Skeletal muscle tissue (tissue), 3 donors: ENCODE measurements at regions not wholly inside any gene's neighbourhood (a gene's known extent, or its start where the extent isn't known, plus 50 kb on each side); places are given as distances from the start of the nearest gene placed in this dataset.

Source experiments
- H3K27ac ChIP-seq: one replicate; pipeline ENCODE4 v1.7.0; 2013; ENCODE audit warnings: mild to moderate bottlenecking, low read depth, low read length, inconsistent platforms
- H3K27me3 ChIP-seq, 3 donors: one replicate each; pipeline ENCODE4 v1.7.0; 2013; ENCODE audit warnings: low read length in 3 of 3; ENCODE audit not compliant: control insufficient read depth in 3 of 3, insufficient read depth in 3 of 3
- H3K36me3 ChIP-seq, 3 donors: one replicate each; pipeline ENCODE4 v1.7.0; 2013; ENCODE audit warnings: low read length in 3 of 3; ENCODE audit not compliant: control insufficient read depth in 3 of 3, insufficient read depth in 3 of 3
- H3K4me1 ChIP-seq, 3 donors: one replicate each; pipeline ENCODE4 v1.7.0; 2013; ENCODE audit warnings: low read length in 3 of 3, mild to moderate bottlenecking in 3 of 3; ENCODE audit not compliant: control insufficient read depth in 3 of 3, insufficient read depth in 3 of 3
- H3K4me3 ChIP-seq, 3 donors: one replicate each; pipeline ENCODE4 v1.7.0; 2013; ENCODE audit warnings: low read length in 3 of 3
- H3K9ac ChIP-seq, 3 donors: one replicate each; pipeline ENCODE4 v1.7.0; 2013; ENCODE audit warnings: low read length in 3 of 3, mild to moderate bottlenecking in 3 of 3, moderate library complexity in 2 of 3, low read depth in 1 of 3
- H3K9me3 ChIP-seq, 3 donors: one replicate each; pipeline ENCODE4 v1.7.0; 2013; ENCODE audit warnings: low read length in 3 of 3; ENCODE audit not compliant: control insufficient read depth in 3 of 3
- donor health status: Osteomylitis.

- Histone ChIP-seq H3K36me3 (no peaks in the 10 kb centered on the region), H3K4me1 (no peaks in the 10 kb centered on the region), H3K9ac (no peak overlapping the region), H3K4me3 (no peak overlapping the region), H3K27me3 (peaks cover 10 to 22% (median 15%) of the 10 kb centered on the region in 3 donors), H3K27ac (no peak overlapping the region), H3K9me3 (no peaks in the 10 kb centered on the region)
These were observed 177.1 kb upstream of the COPS8 start for GRCh38 chr2:236908439-236909192.

- no peak overlapping the region for H3K27ac ChIP-seq
- H3K4me3 ChIP-seq: no peak overlapping the region
- no peak overlapping the region for H3K9ac ChIP-seq
- H3K4me1 ChIP-seq: no peaks in the 10 kb centered on the region
- no peaks in the 10 kb centered on the region for H3K36me3 ChIP-seq
- peaks cover 10 to 18% (median 15%) of the 10 kb centered on the region in 3 donors for H3K27me3 ChIP-seq
- H3K9me3 ChIP-seq: no peaks in the 10 kb centered on the region
These were observed 176.5 kb upstream of the COPS8 start for GRCh38 chr2:236909193-236909504.

GRCh38 chr2:236909802-236910201, 175.9 kb upstream of the COPS8 start:
- Histone ChIP-seq H3K36me3 (no peaks in the 10 kb centered on the region), H3K9ac (no peak overlapping the region), H3K9me3 (no peaks in the 10 kb centered on the region)

GRCh38 chr2:236910781-236911495, 174.8 kb upstream of the COPS8 start:
- Histone ChIP-seq H3K9me3 (no peaks in the 10 kb centered on the region), H3K4me3 (no peak overlapping the region), H3K27me3 (peaks cover 4 to 14% (median 11%) of the 10 kb centered on the region in 3 donors), H3K4me1 (peaks cover 0 to 3% (median 0%) of the 10 kb centered on the region in 3 donors), H3K9ac (no peak overlapping the region), H3K27ac (no peak overlapping the region), H3K36me3 (no peaks in the 10 kb centered on the region)

More at GRCh38 chr2:236909802-236910201, 175.9 kb upstream of the COPS8 start:
- Histone ChIP-seq H3K4me3 (no peak overlapping the region), H3K4me1 (peaks cover 0 to 1% (median 0%) of the 10 kb centered on the region in 3 donors), H3K27ac (no peak overlapping the region), H3K27me3 (peaks cover 4 to 18% (median 12%) of the 10 kb centered on the region in 3 donors)

GRCh38 chr2:236912326-236913120, 173.2 kb upstream of the COPS8 start:
- no peaks in the 10 kb centered on the region for H3K36me3 ChIP-seq

GRCh38 chr2:236915186-236915585, 170.5 kb upstream of the COPS8 start:
- Histone ChIP-seq H3K27me3 (peaks cover 0 to 2% (median 0%) of the 10 kb centered on the region in 3 donors), H3K9ac (no peak overlapping the region), H3K27ac (no peak overlapping the region), H3K4me3 (no peak overlapping the region), H3K4me1 (peaks cover 0 to 3% (median 0%) of the 10 kb centered on the region in 3 donors), H3K9me3 (no peaks in the 10 kb centered on the region), H3K36me3 (no peaks in the 10 kb centered on the region)

More at GRCh38 chr2:236912326-236913120, 173.2 kb upstream of the COPS8 start:
- Histone ChIP-seq H3K4me1 (peaks cover 0 to 3% (median 0%) of the 10 kb centered on the region in 3 donors), H3K27me3 (peaks cover 4 to 11% (median 10%) of the 10 kb centered on the region in 3 donors), H3K9me3 (no peaks in the 10 kb centered on the region), H3K27ac (no peak overlapping the region), H3K4me3 (no peak overlapping the region), H3K9ac (no peak overlapping the region)

- peaks cover 0 to 2% (median 0%) of the 10 kb centered on the region in 3 donors for H3K27me3 ChIP-seq
- H3K36me3 ChIP-seq: no peaks in the 10 kb centered on the region
- H3K9ac ChIP-seq: no peak overlapping the region
- H3K27ac ChIP-seq: no peak overlapping the region
- no peak overlapping the region for H3K4me3 ChIP-seq
- peaks cover 0 to 3% (median 0%) of the 10 kb centered on the region in 3 donors for H3K4me1 ChIP-seq
- no peaks in the 10 kb centered on the region for H3K9me3 ChIP-seq
These were observed 170.0 kb upstream of the COPS8 start for GRCh38 chr2:236915726-236916125.

GRCh38 chr2:236916181-236916580, 169.5 kb upstream of the COPS8 start:
- Histone ChIP-seq H3K4me1 (peaks cover 0 to 3% (median 0%) of the 10 kb centered on the region in 3 donors), H3K27ac (no peak overlapping the region), H3K9ac (no peak overlapping the region), H3K9me3 (no peaks in the 10 kb centered on the region), H3K27me3 (peaks cover 0 to 2% (median 0%) of the 10 kb centered on the region in 3 donors), H3K4me3 (no peak overlapping the region), H3K36me3 (no peaks in the 10 kb centered on the region)

- H3K9me3 ChIP-seq: no peaks in the 10 kb centered on the region
- H3K27ac ChIP-seq: no peak overlapping the region
- H3K27me3 ChIP-seq: peaks cover 0 to 2% (median 0%) of the 10 kb centered on the region in 3 donors
- peaks cover 0 to 3% (median 0%) of the 10 kb centered on the region in 3 donors for H3K4me1 ChIP-seq
- H3K4me3 ChIP-seq: no peak overlapping the region
- H3K36me3 ChIP-seq: no peaks in the 10 kb centered on the region
- H3K9ac ChIP-seq: no peak overlapping the region
These were observed 169.0 kb upstream of the COPS8 start for GRCh38 chr2:236916651-236917050.
